HG03159 (cell line): ENCODE measurements at regions not wholly inside any gene's neighbourhood (a gene's known extent, or its start where the extent isn't known, plus 50 kb on each side); places are given as distances from the start of the nearest gene placed in this dataset.

Experiments
- ATAC-seq: cut with Tn5 transposase; IDR thresholded peaks from one replicate; pipeline ENCODE4 v1.9.1; 2021; ENCODE audit warnings: mild to moderate bottlenecking, moderate library complexity; ENCODE audit not compliant: unreplicated experiment

DNA sequence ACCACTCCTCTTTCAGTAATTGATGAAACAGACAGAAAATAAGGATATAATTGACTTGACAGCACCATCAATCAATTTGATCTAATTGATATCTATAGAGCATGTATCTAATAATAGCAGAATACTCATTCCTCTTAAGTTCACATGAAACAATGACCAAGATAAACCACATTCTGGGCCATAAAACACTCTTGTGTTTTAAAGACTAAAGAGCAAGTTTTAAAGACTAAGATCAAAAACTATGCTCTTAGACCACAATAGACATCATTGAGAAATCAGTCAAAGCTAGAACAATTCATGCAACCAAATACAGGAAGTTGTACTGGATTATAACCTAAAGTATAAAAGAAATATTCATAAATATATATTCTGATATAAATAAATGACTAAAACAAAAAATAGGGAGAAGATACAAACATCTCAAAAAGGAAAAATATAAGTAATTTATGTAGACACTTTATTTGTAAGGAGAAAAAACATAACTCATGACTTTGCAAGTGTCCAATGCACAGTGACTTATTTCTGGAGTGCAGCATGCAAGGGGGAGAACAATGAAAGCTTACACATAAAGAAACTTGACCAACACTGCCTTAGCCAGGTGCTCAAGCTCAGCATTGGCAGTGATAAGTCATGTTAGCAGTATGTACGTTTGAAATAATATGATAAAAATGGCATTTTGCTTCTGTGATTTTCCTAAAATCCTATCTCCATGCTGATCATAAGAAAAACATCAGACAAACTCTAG, 312.7 kb upstream of the IGFBP3 start:
- ATAC-seq, result no peak

DNA sequence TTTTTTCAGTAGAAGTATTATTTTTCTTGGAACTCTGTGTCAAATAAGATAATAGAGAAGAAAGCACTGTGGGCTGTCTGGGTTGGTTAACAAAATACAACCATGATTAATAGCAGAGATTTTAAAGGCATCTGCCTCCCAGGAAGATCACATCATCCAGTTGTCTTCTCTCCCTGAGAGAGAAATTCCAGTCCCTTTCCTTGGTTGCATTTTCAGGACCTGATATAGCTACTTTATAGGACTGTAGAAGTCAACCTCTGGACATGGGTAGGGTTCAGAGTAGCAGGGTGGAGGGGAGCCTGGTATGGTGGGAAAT, 309.9 kb upstream of the IGFBP3 start:
- ATAC-seq, result no peak

DNA sequence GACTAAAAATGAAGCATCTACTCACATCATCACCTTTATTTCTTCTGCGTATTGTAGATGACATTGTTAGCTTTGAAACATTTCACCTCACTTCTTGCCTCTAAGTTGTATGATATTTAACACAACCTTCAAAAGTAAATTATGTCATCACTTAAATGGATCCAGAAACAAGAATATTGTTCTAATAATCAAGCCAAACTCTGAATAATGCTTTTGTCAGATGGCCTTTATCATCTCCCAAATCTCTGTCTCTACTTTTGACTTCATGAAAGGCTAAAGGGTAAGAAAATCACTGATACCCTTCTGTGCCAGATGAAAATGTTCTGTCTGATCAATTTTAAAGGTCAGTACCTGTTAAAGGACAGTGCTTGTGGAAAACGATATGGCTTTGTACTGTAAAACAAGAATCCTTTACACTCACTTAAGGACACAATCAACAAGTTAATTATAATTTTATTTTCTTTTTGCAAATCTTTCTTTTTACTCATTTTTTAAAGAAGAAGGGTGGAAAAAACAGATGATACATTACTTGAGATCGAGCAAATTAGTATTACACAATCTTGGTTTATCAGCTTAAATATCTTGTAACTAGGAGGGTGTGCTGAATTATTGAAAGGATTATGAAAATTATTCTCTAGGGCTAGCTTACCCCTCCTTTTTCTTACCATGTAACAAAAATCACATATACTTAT, 309.4 kb upstream of the IGFBP3 start:
- no peak for ATAC-seq

DNA sequence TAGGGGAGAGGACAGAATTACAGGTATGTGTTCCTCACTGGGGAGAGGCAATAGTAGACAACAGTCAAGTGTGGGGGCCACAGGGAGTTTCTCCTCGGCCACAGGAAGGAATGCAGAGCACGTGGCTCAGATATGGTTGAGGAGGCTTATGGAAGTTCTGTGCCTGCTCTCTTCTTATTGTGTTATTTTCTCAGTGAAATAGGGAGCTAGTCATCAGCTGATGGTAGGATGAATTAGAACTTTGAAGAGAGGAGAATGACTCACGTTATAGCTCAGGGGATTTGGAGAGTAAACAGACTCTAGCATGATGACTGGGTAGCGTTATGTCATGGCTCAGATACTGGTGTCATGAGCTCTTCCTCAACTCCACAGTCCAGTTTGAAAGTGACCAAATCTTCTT, 308.3 kb upstream of the IGFBP3 start:
- no peak for ATAC-seq

DNA sequence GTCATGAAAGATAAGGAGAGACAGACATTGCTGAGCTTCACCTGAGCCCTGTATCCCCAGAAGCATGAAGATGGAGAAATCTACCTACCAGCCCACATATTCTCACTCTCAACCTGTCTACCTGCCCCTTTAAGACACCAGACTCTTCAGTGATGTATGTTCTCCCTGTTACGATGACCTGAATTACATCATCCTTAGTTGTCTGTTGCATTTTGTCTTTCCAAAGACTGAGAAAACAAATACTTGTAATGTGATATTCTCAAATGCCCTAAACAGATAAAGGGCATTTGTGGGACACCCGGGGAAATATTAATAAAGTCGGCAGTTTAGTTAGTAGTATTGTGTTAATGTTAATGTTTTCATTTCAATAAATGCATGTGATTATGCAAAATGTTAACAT, 305.8 kb upstream of the IGFBP3 start:
- ATAC-seq, result no peak

DNA sequence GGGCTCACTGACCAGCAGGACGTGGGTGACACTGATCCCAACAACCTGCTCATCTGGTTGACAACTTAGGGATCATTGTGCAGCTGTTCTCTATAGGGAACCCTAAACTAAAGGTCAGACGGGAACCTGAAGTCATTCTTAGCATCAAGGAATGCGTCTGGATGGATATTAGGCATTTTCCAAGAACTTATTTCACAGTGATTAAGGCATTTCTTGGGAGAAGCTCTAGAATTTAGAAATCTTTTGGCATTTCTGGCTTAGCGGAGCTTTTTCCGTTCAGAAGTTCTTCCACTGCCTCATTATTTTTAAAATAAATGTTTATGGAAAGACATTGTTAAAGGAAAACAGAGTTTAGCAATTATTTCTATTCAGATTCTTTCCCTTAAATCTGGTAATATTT, 303.3 kb upstream of the IGFBP3 start:
- ATAC-seq, result no peak

DNA sequence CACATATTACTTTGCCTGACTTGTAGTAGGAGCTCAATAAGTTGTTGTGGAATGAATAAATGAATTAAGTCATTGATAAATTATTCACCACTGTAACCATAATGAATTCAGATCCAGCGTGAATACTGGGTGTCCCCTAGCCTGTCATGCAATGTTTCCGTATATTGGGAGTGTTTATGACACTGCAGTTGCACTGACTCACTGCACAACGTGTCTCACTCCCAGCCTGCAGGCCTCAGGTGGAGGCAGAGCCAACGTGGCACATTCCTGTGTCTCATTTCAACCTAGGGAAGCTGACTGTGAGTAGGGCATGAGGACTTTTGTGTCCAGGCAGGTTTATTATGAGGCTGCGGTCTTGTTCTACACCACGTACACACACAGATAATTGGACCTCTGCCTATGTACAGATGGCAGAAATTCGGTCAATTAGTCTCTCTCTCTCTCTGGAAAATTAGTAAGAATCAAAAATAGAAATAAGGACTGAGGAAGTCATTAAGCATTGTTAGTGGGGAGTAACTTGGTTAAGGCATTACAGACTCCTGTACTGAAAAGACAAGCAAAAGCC, 299.1 kb upstream of the IGFBP3 start:
- no peak for ATAC-seq

DNA sequence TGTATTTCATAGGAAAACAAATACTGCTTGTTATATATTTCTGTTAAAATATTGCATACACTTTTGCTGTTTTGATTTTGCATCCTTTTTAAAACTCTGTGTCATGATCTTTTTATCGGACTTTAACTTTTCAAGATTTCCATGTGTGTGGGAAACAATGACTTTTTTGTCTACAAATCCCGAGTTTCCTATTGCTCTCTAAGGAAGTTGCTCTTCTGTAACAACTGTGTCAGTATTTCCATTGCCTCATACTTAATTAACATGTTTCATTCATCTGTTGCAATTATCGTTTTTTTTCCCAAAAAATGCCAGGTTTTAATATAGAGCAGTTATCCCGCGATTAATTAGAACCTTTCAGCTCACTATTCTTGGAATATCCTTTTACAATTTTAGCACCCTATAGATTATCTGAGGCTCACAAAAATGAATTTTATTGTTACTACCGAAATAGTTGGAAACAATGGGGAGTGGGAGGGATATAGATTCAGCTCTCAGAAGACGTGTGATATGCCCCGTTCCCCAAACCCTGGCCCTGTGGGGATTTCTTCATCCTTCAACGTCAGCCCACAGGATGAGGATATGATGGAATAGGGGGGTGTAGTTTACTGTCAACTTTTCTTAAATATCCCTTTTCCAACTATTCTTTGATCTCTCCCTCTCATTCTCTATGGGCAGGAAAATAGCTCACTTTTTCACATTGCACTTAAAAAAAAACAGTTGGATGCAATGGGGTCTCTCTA, 297.6 kb upstream of the IGFBP3 start:
- ATAC-seq, result no peak

DNA sequence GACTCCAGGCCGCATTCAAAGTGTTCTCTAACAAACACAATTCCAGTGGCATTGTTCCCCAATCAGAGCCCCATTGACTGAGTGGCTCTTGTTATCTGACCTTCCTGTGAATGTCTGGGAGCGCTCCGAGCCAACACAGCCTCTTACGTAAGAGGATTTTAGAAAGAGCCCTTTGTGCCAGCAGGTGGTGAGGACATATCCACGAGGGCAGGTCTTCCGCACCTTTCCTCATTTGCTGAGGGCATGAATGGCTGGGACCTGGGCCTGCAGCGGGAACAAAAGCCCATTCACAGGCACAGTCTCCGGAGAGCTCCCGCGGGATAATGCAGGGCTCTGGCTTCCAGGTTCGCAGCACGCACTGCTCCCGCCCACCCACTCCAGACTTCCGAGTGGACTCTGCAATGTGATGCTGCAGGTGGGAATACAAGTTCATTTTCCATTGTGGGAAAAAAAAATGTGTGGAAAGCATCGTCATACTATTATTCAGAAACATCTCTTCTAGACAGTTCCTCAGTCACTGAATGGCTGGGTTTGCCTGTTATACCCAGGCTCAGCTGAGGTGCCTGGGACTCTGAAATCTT, 295.0 kb upstream of the IGFBP3 start:
- no peak for ATAC-seq

DNA sequence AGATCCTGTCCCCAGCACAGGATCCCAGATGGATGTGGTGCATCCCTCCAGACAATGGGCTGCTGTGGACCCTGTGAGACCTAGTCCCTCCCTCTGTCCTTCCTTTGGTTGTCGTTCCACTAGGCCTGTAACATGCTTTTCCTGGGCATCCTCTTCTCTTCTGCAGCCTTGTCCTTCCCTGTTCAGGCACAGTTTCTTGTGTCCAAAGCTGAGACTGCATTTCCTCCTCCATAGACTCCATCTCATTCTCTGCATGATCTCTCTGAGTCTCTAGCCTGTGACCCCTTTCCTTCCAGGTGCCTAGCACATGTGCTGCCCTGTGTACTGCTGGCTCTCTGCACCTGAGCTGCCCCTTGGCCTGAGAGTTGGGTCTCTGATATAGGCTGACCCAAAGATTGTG, 293.5 kb upstream of the IGFBP3 start:
- no peak for ATAC-seq

DNA sequence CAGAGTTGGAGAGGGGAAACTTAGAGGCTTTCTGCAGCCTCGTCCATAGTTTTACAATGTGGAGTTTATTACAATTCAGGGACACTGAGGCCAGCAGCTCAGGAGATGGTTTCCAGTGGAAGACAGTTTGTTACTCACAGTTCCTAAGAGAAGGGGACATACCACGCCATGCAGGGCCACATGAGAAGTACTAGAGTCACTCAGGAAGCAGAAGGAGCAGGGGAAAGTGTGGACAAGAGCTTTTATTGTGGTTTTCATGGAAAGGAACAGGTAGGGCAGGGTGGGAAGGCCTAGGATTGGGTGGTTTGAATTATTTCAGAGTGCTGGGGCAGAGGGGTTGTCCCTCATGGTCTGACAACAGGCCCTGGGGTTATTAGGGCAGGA, 292.1 kb upstream of the IGFBP3 start:
- no peak for ATAC-seq

DNA sequence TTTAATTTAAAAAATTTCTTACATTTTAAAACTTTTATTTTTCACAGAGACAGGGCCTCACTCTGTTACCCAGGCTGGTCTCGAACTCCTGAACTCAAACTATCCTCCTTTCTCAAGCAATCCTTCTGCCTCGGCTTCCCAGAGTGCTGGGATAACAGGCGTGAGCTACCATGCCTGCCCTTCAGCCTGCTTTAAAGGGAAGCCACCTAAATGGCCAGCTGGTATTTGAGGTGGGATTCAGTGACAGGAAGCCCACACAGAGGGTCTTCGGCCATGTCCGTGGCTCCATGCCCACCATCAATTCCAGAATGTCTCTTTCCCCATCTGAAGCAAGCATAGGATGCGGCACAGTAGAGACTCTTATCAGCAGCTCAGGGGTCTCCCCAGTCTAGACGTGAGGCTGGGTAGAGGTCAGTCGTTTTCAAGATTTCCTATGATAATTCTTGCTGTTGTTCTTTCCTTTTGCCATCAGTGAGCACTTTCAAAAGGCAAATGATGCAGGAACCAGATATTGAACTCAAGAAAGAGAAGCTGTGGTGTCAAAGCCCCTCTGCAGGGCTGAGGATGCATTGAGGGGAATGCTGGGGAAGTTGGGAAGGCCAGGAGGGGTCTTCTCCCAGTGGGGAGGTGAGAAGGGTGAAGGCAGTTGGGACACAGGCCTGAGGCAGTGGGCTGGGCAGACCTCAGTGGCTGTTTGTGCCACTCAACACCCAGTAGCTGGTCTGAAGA, 291.5 kb upstream of the IGFBP3 start:
- ATAC-seq, result no peak

DNA sequence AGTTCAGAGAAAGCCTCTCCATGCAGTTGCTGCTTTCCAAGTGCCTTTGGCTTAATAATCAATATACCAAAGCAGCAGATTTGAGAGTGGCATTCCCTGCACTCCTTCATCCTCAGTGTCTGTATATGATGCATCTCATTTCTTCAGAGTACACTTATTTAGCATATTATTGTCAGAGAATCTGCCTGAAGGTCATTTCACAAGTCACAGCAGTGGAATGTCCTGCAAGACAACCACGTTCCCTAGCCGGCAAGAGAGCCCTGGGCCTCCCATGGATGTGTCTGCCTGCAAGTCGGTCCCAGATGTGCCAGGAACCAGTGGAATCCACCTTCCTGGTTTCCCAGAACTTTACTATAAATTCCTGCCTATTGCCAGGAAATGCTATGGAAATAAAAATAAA, 289.4 kb upstream of the IGFBP3 start:
- no peak for ATAC-seq

DNA sequence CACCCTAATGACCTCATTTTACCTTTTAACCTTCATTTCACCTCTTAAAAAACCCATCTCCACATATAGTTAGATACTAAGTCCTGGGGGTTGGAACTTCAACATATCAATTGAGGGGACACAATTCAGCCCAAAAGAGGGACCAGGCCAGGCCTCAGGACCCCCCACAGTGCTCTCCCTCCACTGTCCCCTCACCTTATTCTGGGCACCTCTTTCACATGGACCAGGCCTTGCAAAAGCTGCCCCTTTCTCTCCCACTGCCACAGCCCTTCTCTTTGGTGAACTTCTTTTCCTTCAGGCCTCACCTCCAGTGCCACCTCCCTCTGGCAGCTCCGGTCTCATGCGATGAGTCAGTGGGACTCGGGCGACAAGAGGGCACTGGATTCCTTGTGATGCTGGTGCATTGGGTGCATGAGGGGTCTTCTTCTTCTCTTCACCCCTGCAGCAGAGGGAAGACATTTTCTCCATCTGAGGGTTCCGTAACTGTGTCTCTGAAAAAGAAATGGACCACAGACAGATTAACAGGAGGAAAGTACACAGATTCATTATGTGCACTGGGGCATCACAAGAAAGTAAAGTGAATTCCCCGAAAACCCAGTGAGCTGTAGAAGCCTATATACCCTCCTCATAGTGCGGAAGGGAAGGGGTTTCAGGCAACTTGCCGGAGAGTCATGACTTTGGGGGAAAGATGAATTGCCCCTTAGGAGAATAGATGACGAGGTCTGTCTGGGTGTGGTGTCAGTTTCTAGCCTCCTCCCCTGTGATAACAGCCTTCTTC, 288.7 kb upstream of the IGFBP3 start:
- no peak for ATAC-seq

DNA sequence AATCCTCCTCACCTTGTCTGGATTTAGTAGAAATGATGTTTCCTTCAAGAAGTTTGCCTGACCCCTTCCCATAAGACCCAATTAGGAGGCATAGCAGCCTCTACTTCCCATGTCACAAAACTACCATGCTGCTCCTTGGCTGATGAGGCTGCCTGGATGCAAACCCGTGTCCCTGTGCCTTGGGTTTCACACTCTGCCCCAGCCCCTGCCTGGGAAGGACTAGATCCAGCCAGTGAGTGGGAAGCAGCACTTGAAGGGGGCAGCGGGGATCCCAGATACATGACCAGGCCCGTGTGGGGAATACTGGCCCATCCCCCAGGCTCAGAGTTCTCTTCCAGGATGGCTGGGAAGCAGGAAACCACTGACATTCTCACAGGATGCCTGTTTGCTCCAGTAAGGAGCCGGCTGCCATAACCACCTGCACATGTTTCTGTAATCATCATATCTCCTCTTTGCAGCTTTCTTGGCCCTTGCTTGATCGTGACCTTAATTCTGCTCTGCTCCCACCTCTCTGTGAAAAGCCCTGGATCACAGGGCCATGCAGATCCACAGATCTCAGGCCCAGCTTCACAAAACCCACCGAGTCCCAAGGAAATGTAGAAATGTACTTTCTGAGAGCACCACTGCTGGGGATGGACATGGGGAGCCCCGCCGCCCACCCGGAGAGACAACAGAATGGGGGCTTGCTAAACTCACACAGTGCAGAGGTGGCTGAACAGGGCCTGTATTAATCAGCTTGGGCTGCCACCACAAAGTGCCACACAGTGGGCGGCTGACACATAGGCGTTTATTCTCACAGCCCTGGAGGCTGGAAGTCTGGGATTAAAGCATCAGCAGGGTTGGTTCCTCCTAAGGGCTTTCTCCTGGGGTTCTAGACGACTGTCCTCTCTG, 287.8 kb upstream of the IGFBP3 start:
- ATAC-seq, result no peak

DNA sequence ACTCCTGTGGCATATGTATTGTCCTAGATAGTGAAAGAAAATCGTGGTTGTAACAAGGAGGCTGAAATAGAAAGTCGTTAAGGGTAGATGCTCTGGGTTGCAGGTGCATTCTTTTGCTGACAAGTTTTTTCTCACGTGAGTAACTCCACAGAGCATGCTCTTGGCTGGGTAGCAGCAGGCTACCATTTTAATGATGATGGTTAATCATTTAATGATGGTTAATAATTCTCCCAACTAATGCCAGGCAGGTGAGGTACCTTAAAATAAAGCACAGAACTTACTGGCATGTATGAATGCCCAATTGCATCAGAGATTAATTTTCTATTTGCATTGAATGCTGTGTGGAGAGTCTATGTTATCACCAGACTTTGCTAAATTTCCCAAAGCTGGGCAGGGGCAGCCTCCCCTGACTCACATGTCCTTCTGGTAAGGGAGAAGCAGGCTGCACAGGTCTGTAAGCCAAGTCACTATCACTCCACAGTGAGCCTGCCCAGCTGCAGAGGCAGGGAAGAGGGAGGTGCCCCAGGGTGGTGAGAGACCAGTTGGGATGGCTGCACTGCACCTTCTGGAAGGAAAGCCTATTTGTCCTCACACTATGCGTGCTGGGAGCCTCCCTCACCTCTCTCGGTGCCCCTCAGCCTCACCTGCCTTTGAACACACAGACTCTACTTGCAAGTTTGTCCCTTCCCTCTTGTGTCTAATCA, 287.0 kb upstream of the IGFBP3 start:
- no peak for ATAC-seq

DNA sequence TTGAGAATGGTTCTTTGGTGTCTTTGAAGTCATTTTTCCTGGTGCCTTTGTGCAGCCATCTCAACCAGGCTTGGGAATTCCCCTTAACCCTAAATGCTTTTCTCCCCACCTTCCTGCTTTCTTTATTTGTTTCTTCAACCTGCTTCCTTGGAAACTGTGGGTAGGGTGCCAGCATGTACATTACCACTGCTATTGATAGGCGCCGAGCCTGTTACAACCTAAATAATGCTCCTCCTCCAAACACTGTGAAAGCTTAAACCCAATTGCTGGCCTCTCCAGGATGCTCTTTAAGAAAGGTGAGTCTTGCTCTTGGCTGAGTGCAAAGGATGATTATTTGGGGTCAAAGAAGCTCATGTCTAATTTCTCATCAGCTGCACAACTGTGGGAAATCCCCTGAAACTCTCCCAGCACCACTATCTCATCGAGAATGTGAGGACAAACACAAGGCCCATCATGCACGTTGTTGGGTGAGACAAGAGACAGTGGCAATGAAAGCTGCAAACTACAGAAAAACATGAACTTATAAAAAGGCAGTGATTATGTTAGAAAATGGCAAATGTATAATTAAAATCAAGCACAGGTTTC, 285.5 kb upstream of the IGFBP3 start:
- ATAC-seq, result no peak

DNA sequence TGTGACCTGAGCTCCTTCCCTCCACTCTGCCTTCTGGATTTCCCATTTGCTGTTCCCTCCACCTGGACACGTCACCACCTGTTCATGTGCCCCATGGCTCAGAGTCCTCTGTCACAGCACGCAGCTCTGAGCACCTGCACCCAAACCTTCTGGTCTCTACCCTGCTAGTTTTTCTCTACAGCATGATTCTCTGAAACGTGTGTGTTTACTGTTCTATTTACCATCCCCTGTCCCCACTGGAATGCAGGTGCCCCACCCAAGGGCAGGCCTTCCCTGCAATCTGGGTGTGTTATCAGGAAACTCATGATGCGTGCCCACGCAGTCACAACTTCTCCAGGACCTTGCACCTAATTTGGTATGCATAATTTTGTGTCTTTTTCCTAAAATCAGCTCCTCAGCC, 284.4 kb upstream of the IGFBP3 start:
- no peak for ATAC-seq
